Neutrophil (primary cell): ENCODE measurements at regions not wholly inside any gene's neighbourhood (a gene's known extent, or its start where the extent isn't known, plus 50 kb on each side); places are given as distances from the start of the nearest gene placed in this dataset.

Experiments used
- H3K27ac ChIP-seq: fragments of 200-600 bp; sonication (generic); 2 replicates; pipeline ENCODE4 v1.5.1; 2016; ENCODE audit warnings: mild to moderate bottlenecking, moderate library complexity
- H3K27me3 ChIP-seq: fragments of 200-600 bp; sonication (generic); 2 replicates; pipeline ENCODE4 v1.6.0; 2016; ENCODE audit warnings: mild to moderate bottlenecking
- H3K36me3 ChIP-seq: fragments of 200-600 bp; sonication (generic); 2 replicates; pipeline ENCODE4 v1.5.1; 2017
- H3K4me1 ChIP-seq, 2 experiments: fragments of 200-600 bp in 1 of 2; sonication (generic) in 1 of 2; 1 replicate in 1 of 2; 2 replicates in 1 of 2; pipeline versions ENCODE4 v1.5.1 to v1.6.1; 2013 to 2016; ENCODE audit warnings: low read depth in 1 of 2, low read length in 1 of 2, mild to moderate bottlenecking in 1 of 2, moderate library complexity in 1 of 2; ENCODE audit not compliant: control insufficient read depth in 1 of 2, insufficient read depth in 1 of 2
- H3K4me3 ChIP-seq, 2 experiments: fragments of 200-600 bp in 1 of 2; sonication (generic) in 1 of 2; 1 replicate in 1 of 2; 2 replicates in 1 of 2; pipeline ENCODE4 v1.5.1; 2013 to 2016; ENCODE audit warnings: low read depth in 1 of 2, low read length in 1 of 2, mild to moderate bottlenecking in 1 of 2, moderate library complexity in 1 of 2
- H3K9me3 ChIP-seq: fragments of 200-600 bp; sonication (generic); 2 replicates; pipeline ENCODE4 v1.5.1; 2016
- CTCF ChIP-seq: fragments of 200-600 bp; sonication (generic); IDR thresholded peaks from 2 replicates; pipeline ENCODE4 v1.5.1; 2016; ENCODE audit warnings: antibody characterized with exemption

GRCh38 chr2:42860319-42861094, 68.1 kb upstream of the HAAO start:
- Histone ChIP-seq H3K36me3 (no peaks in the 10 kb centered on the region), H3K27ac (peak overlapping the region; percentile 29), H3K4me3 (no peak overlapping the region), H3K4me1 (peaks cover 15 to 25% of the 10 kb centered on the region in 2 experiments), H3K9me3 (no peaks in the 10 kb centered on the region), H3K27me3 (no peaks in the 10 kb centered on the region)
- no peak for TF ChIP-seq CTCF

- Histone ChIP-seq H3K9me3 (no peaks in the 10 kb centered on the region), H3K36me3 (no peaks in the 10 kb centered on the region), H3K4me3 (no peak overlapping the region), H3K4me1 (peaks cover 15 to 25% of the 10 kb centered on the region in 2 experiments), H3K27me3 (no peaks in the 10 kb centered on the region), H3K27ac (peak overlapping the region; percentile 29)
- no peak for TF ChIP-seq CTCF
Measured at GRCh38 chr2:42859791-42860190, 67.4 kb upstream of the HAAO start.

- H3K27me3 ChIP-seq = no peaks in the 10 kb centered on the region
- peaks cover 15 to 25% of the 10 kb centered on the region in 2 experiments for H3K4me1 ChIP-seq
- no peaks in the 10 kb centered on the region for H3K36me3 ChIP-seq
- H3K27ac ChIP-seq = no peak overlapping the region
- no peaks in the 10 kb centered on the region for H3K9me3 ChIP-seq
- TF ChIP-seq CTCF = peak; percentile 92
- no peak overlapping the region for H3K4me3 ChIP-seq
Measured at GRCh38 chr2:42859006-42859552, 66.7 kb upstream of the HAAO start.

GRCh38 chr2:42858140-42859005, 66.0 kb upstream of the HAAO start:
- Histone ChIP-seq H3K27me3 (no peaks in the 10 kb centered on the region), H3K36me3 (no peaks in the 10 kb centered on the region), H3K4me3 (no peak overlapping the region), H3K9me3 (no peaks in the 10 kb centered on the region), H3K4me1 (peaks cover 15 to 25% of the 10 kb centered on the region in 2 experiments), H3K27ac (no peak overlapping the region)
- TF ChIP-seq CTCF = no peak

GRCh38 chr2:42856891-42857632, 64.7 kb upstream of the HAAO start:
- Histone ChIP-seq H3K9me3 (no peaks in the 10 kb centered on the region), H3K4me1 (peaks cover 7 to 18% of the 10 kb centered on the region in 2 experiments), H3K27ac (no peak overlapping the region), H3K4me3 (no peak overlapping the region), H3K27me3 (no peaks in the 10 kb centered on the region), H3K36me3 (no peaks in the 10 kb centered on the region)
- no peak for TF ChIP-seq CTCF
